SKM-1 treated with dmso at 0.1 percent for 144 hours (cell line): ENCODE measurements at regions not wholly inside any gene's neighbourhood (a gene's known extent, or its start where the extent isn't known, plus 50 kb on each side); places are given as distances from the start of the nearest gene placed in this dataset.
"Not testable (repeated sequence)": the region's sequence is repeated elsewhere in the genome, so short reads cannot be mapped to it uniquely, and the experiment has no call there.

Experiments used
- DNase-seq: peaks from one replicate; lab custom pipeline; 2025; ENCODE audit not compliant: unreplicated experiment; lab: John Stamatoyannopoulos, UW

DNA sequence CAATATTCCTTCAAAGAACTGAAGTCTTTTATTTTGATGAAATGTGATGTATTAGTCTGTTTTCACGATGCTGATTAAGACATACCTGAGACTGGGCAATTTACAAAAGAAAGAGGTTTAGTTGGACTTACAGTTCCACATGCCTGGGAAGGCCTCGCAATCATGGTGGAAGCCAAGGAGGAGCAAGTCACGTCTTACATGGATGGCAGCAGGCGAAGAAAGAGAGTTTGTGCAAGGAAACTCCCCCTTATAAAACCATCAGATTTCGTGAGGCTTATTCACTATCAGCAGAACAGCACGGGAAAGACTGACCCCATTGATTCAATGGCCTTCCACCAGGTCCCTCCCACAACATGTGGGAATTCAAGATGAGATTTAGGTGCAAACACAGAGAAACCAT is 750.3 kb upstream of the KCND2 start:
- no peak for DNase-seq

DNA sequence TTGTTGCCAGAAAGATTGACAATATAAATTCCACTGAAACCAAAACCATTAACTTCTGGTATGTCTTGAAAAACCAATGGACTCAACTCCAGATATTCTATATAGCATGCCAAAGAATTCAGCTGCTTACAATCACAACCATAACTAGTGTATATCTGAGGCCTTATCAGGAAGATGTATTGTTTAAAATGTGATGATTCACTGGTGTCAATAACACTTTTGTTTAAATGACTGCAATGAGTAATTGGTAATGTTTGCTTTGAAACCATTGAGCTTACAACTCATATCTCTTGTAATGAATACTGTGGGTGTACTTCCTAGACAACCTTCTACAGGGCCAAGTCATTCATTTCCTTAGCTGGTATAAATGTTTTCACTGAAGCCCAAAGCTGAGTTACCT is 727.9 kb upstream of the KCND2 start:
- no peak for DNase-seq

- DNase-seq: no peak
Observed at GRCh38 chr7:119555788-119556187, 717.2 kb upstream of the KCND2 start.

DNA sequence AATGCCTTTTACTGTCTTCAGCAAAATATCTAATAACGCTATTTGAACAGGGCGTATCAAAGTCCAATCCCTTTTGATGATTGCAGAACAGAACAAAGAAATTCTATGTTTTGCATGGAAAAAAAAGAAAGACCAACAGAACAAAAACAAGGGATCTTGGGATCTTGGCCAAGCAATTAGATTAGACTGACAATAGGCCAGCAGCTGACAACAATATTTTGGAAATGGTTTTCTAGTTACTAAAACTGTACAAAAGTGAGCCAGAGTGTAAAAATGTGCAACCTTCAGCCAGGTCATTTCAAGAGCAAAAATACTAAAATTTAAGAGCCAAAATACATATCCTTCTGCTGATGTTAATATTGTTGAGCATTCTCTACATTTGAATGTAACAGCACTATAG is 716.5 kb upstream of the KCND2 start:
- DNase-seq: no peak

DNA sequence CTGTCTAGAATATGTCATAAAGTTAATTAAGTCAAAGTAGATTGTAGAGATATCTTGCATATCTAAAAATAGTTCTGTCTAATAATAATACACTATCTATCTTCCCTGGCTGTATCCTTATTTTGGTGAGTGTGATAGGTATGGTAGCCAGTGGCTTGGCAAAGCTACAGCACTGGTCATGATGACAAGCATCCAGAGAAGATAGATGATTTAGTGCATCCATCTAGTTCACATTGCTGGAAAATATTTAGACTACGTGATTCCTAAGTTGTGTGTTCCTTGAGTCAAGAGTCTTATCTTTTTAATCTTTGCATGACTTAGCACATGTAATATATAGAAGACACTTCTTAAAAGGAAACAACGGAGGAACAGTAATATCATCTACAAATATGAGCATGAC is 711.2 kb upstream of the KCND2 start:
- no peak for DNase-seq

DNA sequence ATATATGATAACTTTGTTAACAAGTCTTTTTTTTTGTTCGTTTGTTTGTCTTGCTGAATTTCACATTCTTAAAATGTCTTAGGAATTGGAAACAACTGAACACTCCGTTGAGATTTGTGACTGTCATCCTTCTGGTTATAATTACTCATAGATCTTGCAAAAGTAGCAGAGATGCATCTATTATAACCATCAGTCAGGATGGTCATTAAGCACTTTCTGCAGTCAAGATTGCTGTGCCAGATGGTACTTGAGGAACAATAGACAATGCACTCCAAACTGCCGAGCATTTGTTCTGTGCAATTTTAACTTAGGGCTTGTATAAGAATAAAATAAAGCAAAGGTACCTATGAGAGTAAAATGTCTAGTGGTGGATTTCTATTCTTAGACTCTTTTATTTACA is 710.1 kb upstream of the KCND2 start:
- no peak for DNase-seq

DNA sequence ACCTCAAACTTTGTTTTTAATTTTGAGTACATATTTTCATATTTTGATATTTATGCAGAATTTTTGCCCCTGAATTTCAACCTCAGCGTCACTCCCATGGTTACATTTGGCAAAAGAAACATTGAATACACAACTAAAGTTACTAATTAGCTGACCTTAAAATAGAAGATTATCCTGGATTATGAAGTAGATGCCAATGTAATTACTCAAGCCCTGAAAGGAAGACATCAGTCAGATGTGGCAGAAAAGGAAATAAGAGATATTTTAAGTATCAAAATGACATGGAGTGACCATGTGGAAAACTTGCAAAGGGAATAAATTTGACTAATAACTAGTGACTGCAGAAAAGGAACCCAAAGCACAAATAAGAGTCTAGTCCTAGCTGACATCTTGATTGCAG is 701.3 kb upstream of the KCND2 start:
- no peak for DNase-seq

DNA sequence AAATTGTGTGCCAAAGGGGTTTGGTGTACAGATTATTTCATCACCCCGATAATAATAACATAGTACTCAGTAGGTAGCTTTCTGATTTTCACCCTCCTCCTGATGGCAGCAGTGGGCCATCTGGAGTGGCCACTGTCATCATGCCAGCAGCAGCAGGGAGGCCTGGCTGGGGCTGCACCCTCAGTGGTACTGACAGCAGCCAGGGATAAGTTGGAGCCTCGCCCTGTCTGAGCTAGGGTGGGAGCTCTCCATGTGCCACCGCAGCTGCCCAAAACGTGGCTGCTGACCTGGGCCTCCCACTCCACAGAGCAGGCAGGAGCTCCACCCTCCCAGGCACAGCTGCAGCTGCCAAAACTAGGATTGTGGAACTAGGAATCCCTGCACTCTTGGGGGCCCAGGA is 700.8 kb upstream of the KCND2 start:
- no peak for DNase-seq

DNA sequence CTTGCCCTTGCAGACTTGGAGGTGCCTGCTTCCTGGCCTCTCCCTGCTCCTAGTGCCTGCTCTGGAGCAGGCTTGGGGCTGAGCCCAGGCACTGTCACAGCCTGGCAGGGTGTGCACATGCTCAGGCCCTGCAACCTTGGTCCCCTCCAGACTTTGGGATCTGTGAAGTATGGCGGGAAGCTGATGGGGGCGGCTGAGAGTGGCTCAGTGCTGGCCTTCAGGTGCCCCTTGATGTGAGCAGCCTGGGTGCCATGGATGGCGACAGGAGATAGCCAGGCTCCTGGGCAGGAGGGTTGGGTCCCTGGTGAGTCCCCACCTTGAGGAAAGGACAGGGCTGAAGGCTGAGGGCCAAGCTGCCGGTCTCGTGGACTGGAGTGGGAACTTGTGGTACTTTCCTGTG is 700.4 kb upstream of the KCND2 start:
- no peak for DNase-seq

DNA sequence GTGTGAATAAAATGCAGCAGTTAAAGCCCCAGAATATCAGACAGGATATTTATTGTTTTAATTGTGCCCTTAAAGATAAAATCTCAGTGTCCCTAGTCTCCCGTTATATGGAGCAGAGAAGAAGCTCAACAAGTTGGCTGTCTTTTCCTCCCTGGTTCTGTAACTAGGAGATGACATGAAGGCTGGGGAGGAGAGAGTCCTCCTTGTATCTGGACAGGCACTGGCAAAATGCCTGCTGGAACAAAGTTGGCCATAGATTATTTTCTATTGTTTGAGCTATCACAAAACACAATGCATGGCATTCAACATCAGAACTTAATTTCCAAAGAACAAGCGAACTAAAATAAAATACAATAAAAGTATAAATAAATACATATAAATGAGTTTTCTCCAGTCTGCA is 694.9 kb upstream of the KCND2 start:
- DNase-seq: no peak

- DNase-seq: no peak
Observed at GRCh38 chr7:119594956-119595355, 678.0 kb upstream of the KCND2 start.

GRCh38 chr7:119596651-119597050 is 676.3 kb upstream of the KCND2 start:
- DNase-seq: no peak

- DNase-seq: no peak
Observed at GRCh38 chr7:119606297-119606696, 666.7 kb upstream of the KCND2 start.

DNA sequence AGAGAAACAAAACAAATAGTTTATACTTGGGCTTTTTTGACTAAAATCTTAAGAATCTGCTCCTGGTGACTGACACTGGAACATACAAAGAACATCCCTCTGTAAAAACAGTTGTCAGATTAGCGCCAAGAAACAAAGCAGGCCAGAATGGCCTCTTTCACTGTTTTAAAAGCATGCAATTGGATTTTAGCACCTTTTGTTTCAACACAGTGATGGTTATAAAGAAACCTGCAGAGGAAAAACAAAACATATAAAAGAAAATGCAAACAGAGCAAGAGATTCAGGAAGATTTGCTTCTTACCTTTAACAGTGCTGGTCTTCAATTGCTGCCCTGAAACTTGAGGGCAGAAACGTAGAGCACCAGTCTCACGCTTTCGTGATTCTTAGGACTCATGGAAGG is 652.2 kb upstream of the KCND2 start:
- no peak for DNase-seq

- no peak for DNase-seq
Observed at GRCh38 chr7:119623427-119623826, 649.5 kb upstream of the KCND2 start.

DNA sequence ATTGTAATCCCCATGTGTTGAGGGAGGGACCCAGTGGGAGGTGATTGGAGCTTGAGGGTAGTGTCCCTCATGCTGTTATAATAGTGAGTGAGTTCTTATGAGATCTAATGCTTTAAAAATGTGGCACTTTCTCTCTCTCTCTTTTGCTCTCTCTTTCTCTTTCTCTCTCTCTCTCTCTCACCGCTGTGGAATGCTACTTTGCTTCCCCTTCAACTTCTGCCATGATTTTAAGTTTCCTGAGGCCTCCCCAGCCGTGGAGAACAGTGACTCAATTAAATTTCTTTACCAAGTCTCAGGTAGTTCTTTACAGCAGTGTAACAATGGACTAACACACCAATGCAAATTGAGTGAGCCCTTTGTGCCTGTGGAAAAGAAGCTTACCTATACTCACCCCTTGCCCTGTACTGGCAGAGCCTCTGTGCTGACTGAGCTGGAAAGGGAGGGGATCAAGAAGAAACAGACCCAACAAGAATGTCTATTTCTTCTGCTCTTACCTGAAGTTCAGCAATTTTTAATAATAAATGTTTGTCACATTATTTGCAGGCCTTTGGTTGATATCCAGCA is 642.5 kb upstream of the KCND2 start:
- no peak for DNase-seq

DNA sequence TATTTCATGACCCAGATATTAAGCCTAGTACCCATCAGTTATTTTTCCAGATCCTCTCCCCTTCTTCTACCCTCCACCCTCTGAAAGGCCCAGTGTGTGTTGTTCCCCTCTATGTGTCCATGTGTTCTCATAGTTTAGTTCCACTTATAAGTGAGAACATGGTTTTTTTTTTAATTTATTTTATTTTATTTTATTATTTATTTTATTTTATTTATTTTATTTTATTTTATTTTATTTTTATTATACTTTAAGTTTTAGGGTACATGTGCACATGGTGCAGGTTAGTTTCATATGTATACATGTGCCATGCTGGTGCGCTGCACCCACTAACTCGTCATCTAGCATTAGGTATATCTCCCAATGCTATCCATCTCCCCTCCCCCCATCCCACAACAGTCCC is 639.2 kb upstream of the KCND2 start:
- DNase-seq: not testable (repeated sequence)

GRCh38 chr7:119640326-119640725 is 632.6 kb upstream of the KCND2 start:
- no peak for DNase-seq

GRCh38 chr7:119640861-119641260 is 632.1 kb upstream of the KCND2 start:
- DNase-seq: no peak

DNA sequence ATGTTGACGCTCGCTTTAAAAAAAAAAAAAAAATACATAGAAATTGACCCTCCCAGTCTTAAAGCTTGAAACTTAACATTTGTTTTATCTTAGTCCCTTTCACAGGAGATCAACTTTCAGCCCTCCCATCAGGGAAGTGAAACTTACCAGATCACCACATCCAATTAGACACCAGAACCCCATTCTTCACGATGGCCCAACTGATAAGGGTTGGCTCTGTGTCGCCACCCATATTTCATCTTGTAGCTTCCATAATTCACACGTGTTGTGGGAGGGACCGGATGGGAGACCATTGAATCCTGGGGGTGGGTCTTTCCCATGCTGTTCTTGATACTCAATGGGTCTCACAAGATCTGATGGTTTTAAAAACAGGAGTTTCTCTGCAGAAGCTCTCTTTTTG is 629.4 kb upstream of the KCND2 start:
- DNase-seq: no peak

DNA sequence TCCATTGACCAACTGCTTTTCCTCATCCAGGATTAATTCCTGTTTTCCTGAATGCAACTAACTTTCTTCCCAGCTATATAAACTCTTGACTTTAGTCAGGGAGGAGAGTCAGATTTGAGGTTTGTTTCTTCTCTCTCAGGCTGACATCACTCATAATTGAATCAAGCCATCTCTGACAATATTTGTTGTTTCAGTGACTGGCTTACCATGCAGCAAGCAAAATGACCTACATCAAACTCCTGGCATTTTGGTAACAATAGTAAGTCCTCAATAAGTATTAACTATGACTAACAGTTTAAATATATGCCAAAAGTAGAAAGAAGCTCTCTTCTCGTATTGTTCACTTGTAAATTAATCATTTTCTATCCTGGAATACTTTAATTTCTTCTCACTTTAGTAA is 625.7 kb upstream of the KCND2 start:
- no peak for DNase-seq

- DNase-seq: not testable (repeated sequence)
Observed at GRCh38 chr7:119648752-119649151, 624.2 kb upstream of the KCND2 start.

- no peak for DNase-seq
Observed at GRCh38 chr7:119660080-119660479, 612.9 kb upstream of the KCND2 start.

DNA sequence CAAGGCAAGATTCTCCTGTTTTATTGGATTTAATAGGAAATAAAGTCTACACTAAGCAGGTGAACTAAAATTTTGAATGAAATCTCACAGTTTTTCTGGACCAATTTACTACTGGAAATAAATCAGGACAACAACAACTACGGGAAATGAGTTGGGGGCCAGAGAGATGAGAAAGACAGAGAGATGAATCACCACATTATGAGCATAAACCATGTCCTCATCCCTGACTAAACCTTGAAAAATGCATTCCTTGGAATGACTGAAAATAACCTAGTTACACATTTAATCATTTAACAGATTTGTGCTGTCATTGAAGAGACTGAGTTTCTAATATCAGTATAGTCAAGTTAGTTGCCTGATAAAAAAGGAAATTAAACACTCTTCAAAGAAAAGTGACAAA is 608.4 kb upstream of the KCND2 start:
- DNase-seq: no peak
